RWPE2 (cell line): ENCODE measurements at regions not wholly inside any gene's neighbourhood (a gene's known extent, or its start where the extent isn't known, plus 50 kb on each side); places are given as distances from the start of the nearest gene placed in this dataset.
A peak's percentile ranks its signal among the peaks of the same experiment; 100 is the strongest.

Experiments
- ATAC-seq: fragments of 200-7000 bp; cut with Tn5 transposase; 3 replicates; pipeline ENCODE4 v1.9.1; 2021; ENCODE audit warnings: low read depth
- DNase-seq: peaks from one replicate; pipeline ENCODE4 v3.0.0-alpha.2; 2020; ENCODE audit warnings: low spot score
- H3K27ac ChIP-seq: fragments of 450-650 bp; 2 replicates; pipeline ENCODE4 v1.5.1; 2017; ENCODE audit warnings: mild to moderate bottlenecking; ENCODE audit not compliant: poor library complexity, severe bottlenecking
- H3K27me3 ChIP-seq: fragments of 250-450 bp; sonication (Bioruptor Pico); 2 replicates; pipeline ENCODE4 v1.5.1; 2021; ENCODE audit warnings: mild to moderate bottlenecking, moderate library complexity; ENCODE audit not compliant: insufficient read depth, poor library complexity, severe bottlenecking
- H3K36me3 ChIP-seq: fragments of 250-450 bp; sonication (Bioruptor Pico); 2 replicates; pipeline ENCODE4 v1.5.1; 2020; ENCODE audit warnings: low read depth, mild to moderate bottlenecking, moderate library complexity
- H3K4me1 ChIP-seq: fragments of 250-450 bp; sonication (Bioruptor Pico); 2 replicates; pipeline ENCODE4 v1.5.1; 2021; ENCODE audit warnings: mild to moderate bottlenecking, moderate library complexity; ENCODE audit not compliant: insufficient read depth, poor library complexity, severe bottlenecking
- H3K4me3 ChIP-seq: fragments of 250-450 bp; sonication (Bioruptor Pico); 2 replicates; pipeline ENCODE4 v1.5.1; 2021; ENCODE audit warnings: mild to moderate bottlenecking, moderate library complexity; ENCODE audit not compliant: severe bottlenecking
- H3K9me3 ChIP-seq: fragments of 250-450 bp; sonication (Bioruptor Pico); 2 replicates; pipeline ENCODE4 v1.5.1; 2021; ENCODE audit warnings: mild to moderate bottlenecking, moderate library complexity; ENCODE audit not compliant: severe bottlenecking
- TF ChIP-seq, protein P1 (sequence below): fragments of 450-650 bp; IDR thresholded peaks from one replicate; pipeline ENCODE4 v1.5.1; 2017; ENCODE audit warnings: mild to moderate bottlenecking, moderate library complexity; ENCODE audit not compliant: poor library complexity, severe bottlenecking

DNA sequence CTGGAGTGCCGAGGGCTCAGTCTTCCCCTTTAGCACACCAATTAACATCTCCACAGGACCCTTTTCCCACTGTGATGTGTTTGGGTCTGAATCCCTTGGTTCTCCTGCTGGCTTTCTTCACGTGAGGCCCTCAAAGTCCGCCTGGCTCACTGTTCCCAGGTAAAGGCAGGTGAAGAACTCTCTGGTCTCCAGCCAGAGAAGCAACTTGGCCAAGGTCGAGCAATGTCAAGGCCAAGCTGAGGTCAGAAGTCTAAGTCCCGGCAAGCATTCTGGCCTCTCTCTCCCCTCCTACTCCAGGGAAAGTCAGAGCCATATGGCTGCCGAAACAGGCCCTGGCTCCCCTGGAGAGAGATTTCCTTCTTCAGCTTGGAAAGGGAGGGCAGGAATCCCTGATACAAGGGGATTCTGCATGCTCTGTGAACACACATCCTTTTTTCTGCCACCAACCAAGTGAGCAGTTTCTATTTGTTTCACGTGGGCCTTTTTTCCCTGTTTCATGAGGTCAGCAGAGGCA is 61.4 kb upstream of the ESRRB start:
- H3K36me3 ChIP-seq = no peaks in the 10 kb centered on the region

DNA sequence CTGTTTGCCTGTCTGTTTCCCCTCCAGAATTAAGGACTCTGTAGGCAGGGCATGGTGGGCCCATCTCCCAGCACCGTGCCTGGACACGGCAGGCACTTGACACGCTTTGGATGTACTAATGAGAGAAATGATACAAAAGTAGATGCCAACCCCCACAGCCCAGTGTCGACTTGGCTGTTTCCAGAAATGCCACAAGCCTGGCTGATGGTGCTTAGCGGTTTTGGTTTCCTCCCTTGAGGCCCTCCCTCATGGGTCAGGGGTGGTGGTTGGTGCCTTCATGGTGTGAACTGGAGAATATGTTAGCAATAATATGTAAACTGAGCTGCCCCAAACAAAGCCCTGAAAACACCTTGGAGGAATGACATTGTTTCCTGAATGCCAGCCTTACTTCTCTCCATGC is 55.5 kb upstream of the ESRRB start:
- Histone ChIP-seq H3K4me1 (no peaks in the 10 kb centered on the region), H3K27me3 (peaks cover 5% of the 10 kb centered on the region), H3K27ac (no peak overlapping the region), H3K4me3 (no peak overlapping the region), H3K9me3 (no peaks in the 10 kb centered on the region), H3K36me3 (no peaks in the 10 kb centered on the region)
- ATAC-seq (no peak), DNase-seq (peak; percentile 36)
- TF ChIP-seq, protein P1, sequence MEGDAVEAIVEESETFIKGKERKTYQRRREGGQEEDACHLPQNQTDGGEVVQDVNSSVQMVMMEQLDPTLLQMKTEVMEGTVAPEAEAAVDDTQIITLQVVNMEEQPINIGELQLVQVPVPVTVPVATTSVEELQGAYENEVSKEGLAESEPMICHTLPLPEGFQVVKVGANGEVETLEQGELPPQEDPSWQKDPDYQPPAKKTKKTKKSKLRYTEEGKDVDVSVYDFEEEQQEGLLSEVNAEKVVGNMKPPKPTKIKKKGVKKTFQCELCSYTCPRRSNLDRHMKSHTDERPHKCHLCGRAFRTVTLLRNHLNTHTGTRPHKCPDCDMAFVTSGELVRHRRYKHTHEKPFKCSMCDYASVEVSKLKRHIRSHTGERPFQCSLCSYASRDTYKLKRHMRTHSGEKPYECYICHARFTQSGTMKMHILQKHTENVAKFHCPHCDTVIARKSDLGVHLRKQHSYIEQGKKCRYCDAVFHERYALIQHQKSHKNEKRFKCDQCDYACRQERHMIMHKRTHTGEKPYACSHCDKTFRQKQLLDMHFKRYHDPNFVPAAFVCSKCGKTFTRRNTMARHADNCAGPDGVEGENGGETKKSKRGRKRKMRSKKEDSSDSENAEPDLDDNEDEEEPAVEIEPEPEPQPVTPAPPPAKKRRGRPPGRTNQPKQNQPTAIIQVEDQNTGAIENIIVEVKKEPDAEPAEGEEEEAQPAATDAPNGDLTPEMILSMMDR = no peak

More for the DNA sequence above, 61.4 kb upstream of the ESRRB start:
- ATAC-seq (no peak), DNase-seq (no peak)
- no peaks in the 10 kb centered on the region for H3K9me3 ChIP-seq
- no peak overlapping the region for H3K27ac ChIP-seq
- no peaks in the 10 kb centered on the region for H3K4me1 ChIP-seq
- H3K27me3 ChIP-seq = no peaks in the 10 kb centered on the region
- TF ChIP-seq, protein P1 = no peak
- no peak overlapping the region for H3K4me3 ChIP-seq

DNA sequence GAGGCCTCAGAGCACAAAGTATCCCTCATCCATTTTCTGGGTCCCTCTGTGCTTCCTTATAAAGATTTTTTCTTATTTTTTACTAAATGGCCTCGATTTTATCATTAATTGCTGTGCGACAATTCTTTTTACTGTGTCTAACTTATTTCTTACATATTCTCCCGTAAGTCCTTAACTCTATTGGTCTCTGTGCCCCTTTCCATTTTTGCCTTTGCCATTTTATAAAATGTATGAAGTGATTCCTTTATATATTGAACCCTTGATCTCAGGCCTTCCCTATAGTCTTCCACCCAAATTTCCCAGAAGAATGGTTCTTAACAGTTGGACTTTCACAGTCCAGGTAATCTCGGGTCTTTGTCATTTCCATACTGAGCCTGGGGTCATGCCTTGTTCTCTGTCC is 55.0 kb upstream of the ESRRB start:
- Histone ChIP-seq H3K4me1 (no peaks in the 10 kb centered on the region), H3K27ac (no peak overlapping the region), H3K27me3 (peaks cover 5% of the 10 kb centered on the region), H3K4me3 (no peak overlapping the region), H3K36me3 (no peaks in the 10 kb centered on the region), H3K9me3 (no peaks in the 10 kb centered on the region)
- TF ChIP-seq, protein P1 = no peak
- ATAC-seq (no peak), DNase-seq (no peak)

DNA sequence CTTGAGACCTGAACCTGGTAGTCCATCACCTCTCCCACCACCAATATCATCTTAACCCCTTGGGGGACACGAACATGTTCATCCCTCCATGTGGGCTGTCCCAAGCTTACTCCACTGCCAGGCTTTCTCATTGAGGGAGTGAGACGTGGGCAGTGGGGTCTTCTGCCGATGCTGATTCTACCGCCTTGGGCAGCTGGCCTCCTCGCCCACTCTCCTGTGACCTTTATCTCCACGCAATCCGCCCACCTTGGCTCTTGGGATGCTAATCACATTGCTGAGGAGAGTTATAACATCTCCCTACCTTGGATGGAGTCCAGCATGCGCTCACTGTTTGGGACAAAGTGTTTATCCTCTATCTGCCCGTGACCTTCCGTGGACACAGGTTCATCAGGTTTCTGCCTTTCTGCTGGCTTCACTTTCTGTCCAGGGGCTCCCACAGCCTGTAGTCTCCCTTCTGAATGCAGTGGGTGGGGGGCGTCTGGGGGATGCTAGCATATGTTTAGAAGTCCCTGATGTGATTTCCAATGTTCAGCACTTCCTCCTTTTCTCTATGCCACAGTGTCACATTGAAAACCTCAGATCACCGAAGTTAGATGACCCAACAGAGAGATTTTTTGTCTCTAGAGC is 53.2 kb upstream of the ESRRB start:
- Histone ChIP-seq H3K36me3 (no peaks in the 10 kb centered on the region), H3K27me3 (peaks cover 5% of the 10 kb centered on the region), H3K27ac (no peak overlapping the region), H3K9me3 (no peaks in the 10 kb centered on the region), H3K4me1 (no peaks in the 10 kb centered on the region), H3K4me3 (no peak overlapping the region)
- TF ChIP-seq, protein P1 = no peak
- ATAC-seq (no peak), DNase-seq (peak; percentile 43)

DNA sequence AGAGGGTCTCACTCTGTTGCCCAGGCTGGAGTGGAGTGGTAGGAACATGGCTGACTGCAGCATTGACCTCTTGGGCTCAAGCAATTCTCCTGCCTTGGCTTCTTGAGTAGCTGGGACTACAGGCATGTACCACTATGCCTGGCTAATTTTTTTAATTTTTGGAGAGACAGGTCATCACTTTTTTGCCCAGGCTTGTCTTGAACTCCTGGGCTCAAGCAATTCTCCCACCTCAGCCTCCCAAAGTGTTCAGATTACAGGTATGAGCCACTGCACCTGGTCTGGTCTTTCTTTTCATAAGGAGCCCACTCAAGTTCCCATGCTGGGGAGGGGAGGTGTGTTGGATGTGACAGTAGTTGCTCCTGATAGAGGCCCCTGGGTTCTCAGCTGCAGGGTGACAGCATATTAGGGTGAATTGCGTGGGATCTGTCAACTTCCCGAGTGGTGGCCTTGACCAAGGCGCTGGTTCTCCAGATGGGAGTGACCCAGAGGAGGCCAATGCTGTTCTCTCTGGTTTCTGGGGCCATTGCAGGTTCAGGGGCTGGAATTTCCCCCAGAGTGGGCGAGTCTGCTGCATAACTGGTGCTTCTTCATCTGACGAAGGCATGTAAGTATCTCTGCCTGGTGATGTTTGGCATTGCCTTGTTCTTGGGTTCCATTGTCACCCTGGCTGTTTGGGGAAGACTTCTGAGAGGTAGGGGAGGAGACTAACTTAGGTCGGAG is 52.4 kb upstream of the ESRRB start:
- Histone ChIP-seq H3K4me1 (no peaks in the 10 kb centered on the region), H3K4me3 (no peak overlapping the region), H3K9me3 (no peaks in the 10 kb centered on the region), H3K27me3 (peaks cover 12% of the 10 kb centered on the region), H3K27ac (no peak overlapping the region), H3K36me3 (no peaks in the 10 kb centered on the region)
- DNase-seq = peak; percentile 36
- TF ChIP-seq, protein P1 = no peak
- no peak for ATAC-seq
